ENCODE measurements at regions not wholly inside any gene's neighbourhood (a gene's known extent, or its start where the extent isn't known, plus 50 kb on each side); places are given as distances from the start of the nearest gene placed in this dataset.

GRCh38 chr15:70501121-70501727, 262.1 kb downstream of the UACA start:
- intact Hi-C loops (cut with DNase I), result no loop called here
- TF ChIP-seq EP300 (IDR thresholded peaks at IDR 0.05) (no peak), POLR2A (IDR thresholded peaks at IDR 0.05) (no peak), CTCF (IDR thresholded peaks at IDR 0.05) (no peak)
- DNase-seq, result no peak

GRCh38 chr15:70499791-70500190, 263.6 kb downstream of the UACA start:
- WGBS, 3 donors, result 50 to 70% (median 68%) methylated on average over 4 of the region's 4 CpGs
- peaks cover 17% of the 10 kb centered on the region for H3K4me1 ChIP-seq (ENCODE audit: insufficient read depth)
- intact Hi-C loops (cut with DNase I), result no loop called here
- H3K27me3 ChIP-seq, result no peaks in the 10 kb centered on the region
- no peaks in the 10 kb centered on the region for H3K36me3 ChIP-seq
- TF ChIP-seq EP300 (IDR thresholded peaks at IDR 0.05) (no peak), POLR2A (IDR thresholded peaks at IDR 0.05) (no peak), CTCF (IDR thresholded peaks at IDR 0.05) (no peak)
- no peak overlapping the region for H3K27ac ChIP-seq
- H3K4me3 ChIP-seq, result no peak overlapping the region
- H3K9me3 ChIP-seq, result no peaks in the 10 kb centered on the region
- no peak for DNase-seq

More at GRCh38 chr15:70501121-70501727, 262.1 kb downstream of the UACA start:
- Histone ChIP-seq H3K27ac (no peak overlapping the region), H3K4me3 (no peak overlapping the region), H3K27me3 (no peaks in the 10 kb centered on the region), H3K9me3 (no peaks in the 10 kb centered on the region), H3K36me3 (no peaks in the 10 kb centered on the region), H3K4me1 (ENCODE audit: insufficient read depth) (peaks cover 23% of the 10 kb centered on the region)
- 95 to 97% (median 97%) methylated on average over 8 of the region's 8 CpGs for WGBS, 3 donors

DNA sequence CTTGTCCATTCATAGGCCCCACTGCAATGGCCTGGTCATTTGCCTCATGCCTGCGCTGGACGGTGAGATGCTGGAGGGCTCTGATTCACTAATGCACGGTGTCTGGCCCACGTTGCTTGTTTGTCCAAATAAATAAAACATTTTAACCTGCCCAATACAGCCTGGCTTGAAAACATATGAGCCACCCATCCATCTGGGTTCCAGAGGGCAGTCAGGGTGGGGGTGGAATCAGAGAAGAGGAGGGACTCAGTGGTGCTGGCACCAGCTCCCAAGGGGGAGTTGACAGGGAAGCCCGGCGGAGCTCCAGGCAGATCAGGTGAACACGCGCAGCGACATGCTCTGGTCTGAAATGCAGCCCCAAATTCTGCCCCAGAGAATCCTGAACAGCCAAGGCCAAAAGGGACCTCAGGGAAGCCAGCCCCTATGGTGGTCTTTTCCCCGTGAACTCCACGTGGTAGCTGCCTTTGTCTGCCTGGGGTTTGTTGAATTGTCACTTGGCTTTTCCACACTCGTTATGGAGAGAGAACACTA, 265.2 kb downstream of the UACA start:
- Histone ChIP-seq H3K27ac (no peak overlapping the region), H3K27me3 (no peaks in the 10 kb centered on the region), H3K36me3 (no peaks in the 10 kb centered on the region), H3K4me1 (ENCODE audit: insufficient read depth) (peaks cover 15% of the 10 kb centered on the region), H3K9me3 (no peaks in the 10 kb centered on the region), H3K4me3 (no peak overlapping the region)
- WGBS, 3 donors, result 96 to 98% (median 98%) methylated on average over 12 of the region's 12 CpGs
- TF ChIP-seq POLR2A (IDR thresholded peaks at IDR 0.05) (no peak), CTCF (IDR thresholded peaks at IDR 0.05) (no peak), EP300 (IDR thresholded peaks at IDR 0.05) (no peak)
- DNase-seq, result no peak
- intact Hi-C loops (cut with DNase I), result no loop called here

GRCh38 chr15:70497661-70498060, 265.7 kb downstream of the UACA start:
- Histone ChIP-seq H3K36me3 (no peaks in the 10 kb centered on the region), H3K27ac (no peak overlapping the region), H3K27me3 (no peaks in the 10 kb centered on the region), H3K9me3 (no peaks in the 10 kb centered on the region), H3K4me3 (no peak overlapping the region), H3K4me1 (ENCODE audit: insufficient read depth) (peaks cover 15% of the 10 kb centered on the region)
- intact Hi-C loops (cut with DNase I), result no loop called here
- no peak for DNase-seq
- no peak for TF ChIP-seq POLR2A (IDR thresholded peaks at IDR 0.05)
- TF ChIP-seq CTCF (IDR thresholded peaks at IDR 0.05), result no peak
- TF ChIP-seq EP300 (IDR thresholded peaks at IDR 0.05), result no peak
- WGBS, 3 donors, result 79 to 88% (median 83%) methylated on average over 7 of the region's 7 CpGs
